Hepatocyte (in vitro differentiated cells): ENCODE measurements at regions not wholly inside any gene's neighbourhood (a gene's known extent, or its start where the extent isn't known, plus 50 kb on each side); places are given as distances from the start of the nearest gene placed in this dataset.

ENCODE experiments used
- DNase-seq: peaks from one replicate; pipeline ENCODE4 v3.0.0-alpha.2; 2016; ENCODE audit warnings: low spot score
- H2AFZ ChIP-seq: fragments of 200-600 bp; sonication (generic); 2 replicates; pipeline ENCODE4 v1.6.0; 2016; ENCODE audit warnings: antibody characterized with exemption, mild to moderate bottlenecking
- H3K27ac ChIP-seq: fragments of 200-600 bp; sonication (generic); 2 replicates; pipeline ENCODE4 v1.5.1; 2016; ENCODE audit warnings: mild to moderate bottlenecking
- H3K27me3 ChIP-seq: fragments of 200-600 bp; sonication (generic); 2 replicates; pipeline ENCODE4 v1.6.1; 2016
- H3K36me3 ChIP-seq: fragments of 200-600 bp; sonication (generic); replicated peaks from 2 replicates; pipeline ENCODE4 v1.5.1; 2016; ENCODE audit warnings: low read depth; ENCODE audit not compliant: insufficient read depth
- H3K4me1 ChIP-seq: fragments of 200-600 bp; sonication (generic); 2 replicates; pipeline ENCODE4 v1.5.1; 2016; ENCODE audit warnings: mild to moderate bottlenecking, moderate library complexity; ENCODE audit not compliant: insufficient read depth
- H3K4me2 ChIP-seq: fragments of 200-600 bp; sonication (generic); 2 replicates; pipeline ENCODE4 v1.6.0; 2016
- H3K4me3 ChIP-seq: fragments of 200-600 bp; sonication (generic); 2 replicates; pipeline ENCODE4 v1.5.1; 2016; ENCODE audit warnings: mild to moderate bottlenecking
- H3K79me2 ChIP-seq: fragments of 200-600 bp; sonication (generic); 2 replicates; pipeline ENCODE4 v1.6.0; 2017; ENCODE audit warnings: mild to moderate bottlenecking
- H3K9me2 ChIP-seq: fragments of 200-600 bp; sonication (generic); replicated peaks from 2 replicates; pipeline ENCODE4 v1.6.0; 2017; ENCODE audit warnings: mild to moderate bottlenecking; ENCODE audit not compliant: insufficient read depth
- H3K9me3 ChIP-seq: fragments of 200-600 bp; sonication (generic); 2 replicates; pipeline ENCODE4 v1.5.1; 2016; ENCODE audit warnings: low read depth, mild to moderate bottlenecking
- H4K20me1 ChIP-seq: fragments of 200-600 bp; sonication (generic); 2 replicates; pipeline ENCODE4 v1.6.0; 2016; ENCODE audit warnings: mild to moderate bottlenecking; ENCODE audit not compliant: insufficient read depth, poor library complexity, severe bottlenecking
- EZH2 ChIP-seq: fragments of 200-600 bp; sonication (generic); IDR thresholded peaks from 2 replicates; pipeline ENCODE4 v1.6.1; 2016; ENCODE audit warnings: antibody characterized with exemption, mild to moderate bottlenecking, borderline replicate concordance
- EZH2phosphoT487 ChIP-seq: fragments of 200-600 bp; sonication (generic); IDR thresholded peaks from one replicate; pipeline ENCODE4 v1.6.1; 2018; ENCODE audit warnings: antibody characterized with exemption, mild to moderate bottlenecking, low read depth, moderate library complexity; ENCODE audit not compliant: unreplicated experiment, severe bottlenecking
- WGBS: methylation state at CpG from one replicate; pipeline ENCODE4 v1.1.6; 2016; ENCODE audit warnings: low lambda C conversion rate; ENCODE audit errors: missing lambda C conversion rate; 5-methylcytosine and 5-hydroxymethylcytosine counted together
- TF ChIP-seq, protein P1 (sequence below): fragments of 200-600 bp; sonication (generic); IDR thresholded peaks from 2 replicates; pipeline ENCODE4 v1.5.1; 2016; ENCODE audit warnings: antibody characterized with exemption, mild to moderate bottlenecking; ENCODE audit not compliant: poor library complexity

DNA sequence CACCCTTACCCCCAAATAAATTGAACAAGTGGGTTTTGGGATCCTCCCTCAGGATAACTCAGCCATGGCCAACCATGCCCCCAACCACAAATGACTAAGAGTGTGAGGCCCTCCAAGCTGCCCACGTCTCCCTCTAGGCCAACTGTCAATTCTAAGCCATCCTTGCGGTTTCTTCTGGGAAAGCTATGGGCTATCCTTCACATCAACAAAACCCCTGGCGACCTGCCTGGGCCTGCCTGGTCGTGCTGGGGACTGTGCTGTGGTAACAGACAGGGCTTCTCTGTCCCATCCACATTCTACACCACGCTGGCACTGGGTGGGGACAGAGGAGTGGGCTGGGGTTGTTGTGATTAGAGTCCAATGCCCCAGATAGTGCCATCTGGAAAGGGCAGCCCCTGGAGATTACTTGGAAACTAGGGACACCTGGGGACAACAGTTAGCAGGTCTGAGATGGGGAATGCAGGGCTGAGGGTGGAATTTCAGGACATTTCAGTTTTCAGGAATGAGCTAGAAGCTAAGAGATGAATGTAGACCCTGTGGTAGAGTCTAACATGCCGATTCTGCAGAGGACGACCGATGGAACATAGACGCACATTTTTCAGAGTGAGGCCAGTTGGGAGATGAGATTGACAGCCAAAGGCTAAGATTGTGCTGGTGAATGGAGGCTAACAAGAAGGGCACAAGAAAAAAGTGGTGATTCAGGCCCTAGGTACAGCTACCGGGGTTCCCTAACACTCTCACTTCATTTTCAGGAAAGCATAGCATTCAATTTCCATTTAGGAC lies 131.9 kb downstream of the RASSF10 start:
- WGBS: 89% methylated on average over 10 of the region's 10 CpGs
- Histone ChIP-seq H3K79me2 (no peaks in the 10 kb centered on the region), H3K27ac (peak overlapping the region; percentile 94), H3K36me3 (no peaks in the 10 kb centered on the region), H3K4me1 (peaks cover 44% of the 10 kb centered on the region), H3K9me2 (no peaks in the 10 kb centered on the region), H3K4me2 (peak overlapping the region; percentile 28), H3K27me3 (no peaks in the 10 kb centered on the region), H2AFZ (no peak overlapping the region), H3K4me3 (no peak overlapping the region), H3K9me3 (no peaks in the 10 kb centered on the region), H4K20me1 (no peaks in the 10 kb centered on the region)
- TF ChIP-seq EZH2phosphoT487: no peak
- TF ChIP-seq, protein P1, sequence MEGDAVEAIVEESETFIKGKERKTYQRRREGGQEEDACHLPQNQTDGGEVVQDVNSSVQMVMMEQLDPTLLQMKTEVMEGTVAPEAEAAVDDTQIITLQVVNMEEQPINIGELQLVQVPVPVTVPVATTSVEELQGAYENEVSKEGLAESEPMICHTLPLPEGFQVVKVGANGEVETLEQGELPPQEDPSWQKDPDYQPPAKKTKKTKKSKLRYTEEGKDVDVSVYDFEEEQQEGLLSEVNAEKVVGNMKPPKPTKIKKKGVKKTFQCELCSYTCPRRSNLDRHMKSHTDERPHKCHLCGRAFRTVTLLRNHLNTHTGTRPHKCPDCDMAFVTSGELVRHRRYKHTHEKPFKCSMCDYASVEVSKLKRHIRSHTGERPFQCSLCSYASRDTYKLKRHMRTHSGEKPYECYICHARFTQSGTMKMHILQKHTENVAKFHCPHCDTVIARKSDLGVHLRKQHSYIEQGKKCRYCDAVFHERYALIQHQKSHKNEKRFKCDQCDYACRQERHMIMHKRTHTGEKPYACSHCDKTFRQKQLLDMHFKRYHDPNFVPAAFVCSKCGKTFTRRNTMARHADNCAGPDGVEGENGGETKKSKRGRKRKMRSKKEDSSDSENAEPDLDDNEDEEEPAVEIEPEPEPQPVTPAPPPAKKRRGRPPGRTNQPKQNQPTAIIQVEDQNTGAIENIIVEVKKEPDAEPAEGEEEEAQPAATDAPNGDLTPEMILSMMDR: no peak
- TF ChIP-seq EZH2: no peak
- no peak for DNase-seq

DNA sequence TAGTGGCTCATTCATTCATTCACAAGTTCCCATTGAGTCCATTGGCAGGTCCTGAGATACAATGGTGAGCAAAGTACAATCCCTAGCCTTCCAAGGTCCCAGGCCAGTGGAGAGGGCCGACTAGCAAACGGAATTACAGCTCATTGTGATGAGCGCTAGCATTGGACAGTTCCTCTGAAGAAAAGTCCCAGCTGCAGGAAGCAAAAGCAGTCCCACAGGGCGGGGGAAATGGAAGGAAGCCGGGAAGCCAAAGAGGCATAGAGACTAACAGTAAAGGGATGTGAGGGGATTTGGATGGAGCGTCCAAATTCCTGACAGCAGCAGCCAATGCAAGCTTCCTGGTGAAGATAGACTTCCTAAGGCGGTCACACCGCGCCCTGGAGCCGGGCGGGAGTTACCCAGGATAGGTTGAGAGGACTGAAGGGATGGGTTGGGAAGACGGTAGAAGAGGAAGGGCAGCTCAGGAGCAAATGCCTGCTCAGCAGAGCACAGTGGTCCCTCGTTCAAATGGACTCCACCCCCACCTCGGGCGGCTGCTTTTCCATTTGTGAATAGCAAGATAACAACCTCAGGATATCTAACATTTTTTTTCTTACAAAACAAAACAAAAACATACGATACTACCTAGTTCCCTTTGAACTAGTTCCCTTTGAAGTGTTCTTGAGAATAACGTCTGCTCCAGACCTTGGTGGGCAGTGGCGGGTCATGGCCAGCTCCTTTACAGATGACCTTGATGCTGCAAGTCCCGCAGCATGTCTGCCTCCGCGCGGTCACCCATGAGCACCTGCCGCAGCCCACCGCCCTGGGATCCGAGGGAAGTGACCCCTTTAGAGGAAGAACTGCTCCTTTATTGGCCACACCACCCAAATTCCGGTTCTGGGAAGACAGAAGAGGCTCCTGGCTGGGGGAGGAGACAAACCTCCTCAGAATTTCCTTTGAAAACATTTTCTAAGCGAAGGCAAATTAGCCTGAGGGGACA lies 132.9 kb downstream of the RASSF10 start:
- no peaks in the 10 kb centered on the region for H3K79me2 ChIP-seq
- no peaks in the 10 kb centered on the region for H3K36me3 ChIP-seq
- H3K9me3 ChIP-seq: no peaks in the 10 kb centered on the region
- 71% methylated on average over 27 of the region's 27 CpGs for WGBS
- H3K9me2 ChIP-seq: no peaks in the 10 kb centered on the region
- peak overlapping the region; percentile 94 for H3K27ac ChIP-seq
- no peak for DNase-seq
- H2AFZ ChIP-seq: no peak overlapping the region
- H3K4me1 ChIP-seq: peaks cover 44% of the 10 kb centered on the region
- no peaks in the 10 kb centered on the region for H4K20me1 ChIP-seq
- TF ChIP-seq EZH2phosphoT487 (no peak), EZH2 (no peak)
- TF ChIP-seq, protein P1: no peak
- H3K27me3 ChIP-seq: no peaks in the 10 kb centered on the region
- H3K4me2 ChIP-seq: no peak overlapping the region
- no peak overlapping the region for H3K4me3 ChIP-seq

DNA sequence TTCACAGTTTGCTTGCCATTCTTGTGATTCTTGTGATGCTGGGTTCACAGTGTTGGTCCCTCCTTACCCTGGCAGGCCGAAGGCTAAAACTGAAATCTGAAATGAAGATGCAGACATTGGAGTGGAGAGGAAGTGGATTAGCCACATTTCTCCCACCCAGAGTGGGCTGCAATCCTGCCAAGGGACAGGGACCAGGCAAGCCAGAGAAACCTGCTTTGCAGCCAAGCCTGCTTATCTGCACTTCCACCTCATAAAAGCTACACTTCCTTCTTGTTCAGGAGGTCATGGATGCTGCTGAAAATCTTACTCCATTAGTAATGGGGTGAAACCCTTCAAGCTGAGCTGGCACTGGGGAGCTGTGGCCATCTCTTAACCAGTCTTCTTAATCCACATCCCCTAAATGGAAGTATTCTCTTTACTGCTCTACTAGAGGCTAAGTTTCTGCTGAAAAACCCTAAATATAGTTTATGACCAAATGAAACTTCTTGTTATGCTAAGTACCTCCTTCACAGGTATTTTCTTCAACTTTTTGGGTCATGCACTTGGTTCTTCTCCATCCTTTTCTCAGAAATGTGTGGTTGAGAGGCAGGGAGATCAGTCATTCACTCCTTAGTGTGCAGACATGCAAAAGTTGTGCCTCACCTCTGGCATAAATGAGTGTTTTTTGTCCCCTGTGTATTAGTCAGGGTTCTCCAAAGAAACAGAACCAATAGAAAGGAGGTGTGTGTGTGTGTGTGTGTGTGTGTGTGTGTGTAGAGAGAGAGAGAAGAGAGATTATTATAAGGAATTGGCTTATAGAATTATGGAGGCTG lies 133.9 kb upstream of the BMAL1 start:
- Histone ChIP-seq H3K4me2 (no peak overlapping the region), H4K20me1 (no peaks in the 10 kb centered on the region), H3K4me3 (no peak overlapping the region), H2AFZ (no peak overlapping the region), H3K4me1 (peaks cover 42% of the 10 kb centered on the region), H3K36me3 (no peaks in the 10 kb centered on the region), H3K27me3 (no peaks in the 10 kb centered on the region), H3K9me3 (no peaks in the 10 kb centered on the region), H3K27ac (peak overlapping the region; percentile 94), H3K9me2 (no peaks in the 10 kb centered on the region), H3K79me2 (no peaks in the 10 kb centered on the region)
- DNase-seq: no peak
- TF ChIP-seq, protein P1: no peak
- no peak for TF ChIP-seq EZH2phosphoT487
- TF ChIP-seq EZH2: no peak
- 76% methylated on average over 1 of the region's 1 CpG for WGBS
